Stimulated activated CD4-positive, alpha-beta T cell treated with anti-CD3 and anti-CD28 coated beads, TNF-alpha, amount 100 ng/mL, for 4 hours (primary cell): ENCODE measurements at regions not wholly inside any gene's neighbourhood (a gene's known extent, or its start where the extent isn't known, plus 50 kb on each side); places are given as distances from the start of the nearest gene placed in this dataset.
"Not testable (repeated sequence)": the region's sequence is repeated elsewhere in the genome, so short reads cannot be mapped to it uniquely, and the experiment has no call there.

Experiments used
- DNase-seq, 3 experiments: peaks; one replicate each; pipeline ENCODE4 v3.0.0-alpha.2; 2020; ENCODE audit warnings: low read depth in 3 of 3

DNA sequence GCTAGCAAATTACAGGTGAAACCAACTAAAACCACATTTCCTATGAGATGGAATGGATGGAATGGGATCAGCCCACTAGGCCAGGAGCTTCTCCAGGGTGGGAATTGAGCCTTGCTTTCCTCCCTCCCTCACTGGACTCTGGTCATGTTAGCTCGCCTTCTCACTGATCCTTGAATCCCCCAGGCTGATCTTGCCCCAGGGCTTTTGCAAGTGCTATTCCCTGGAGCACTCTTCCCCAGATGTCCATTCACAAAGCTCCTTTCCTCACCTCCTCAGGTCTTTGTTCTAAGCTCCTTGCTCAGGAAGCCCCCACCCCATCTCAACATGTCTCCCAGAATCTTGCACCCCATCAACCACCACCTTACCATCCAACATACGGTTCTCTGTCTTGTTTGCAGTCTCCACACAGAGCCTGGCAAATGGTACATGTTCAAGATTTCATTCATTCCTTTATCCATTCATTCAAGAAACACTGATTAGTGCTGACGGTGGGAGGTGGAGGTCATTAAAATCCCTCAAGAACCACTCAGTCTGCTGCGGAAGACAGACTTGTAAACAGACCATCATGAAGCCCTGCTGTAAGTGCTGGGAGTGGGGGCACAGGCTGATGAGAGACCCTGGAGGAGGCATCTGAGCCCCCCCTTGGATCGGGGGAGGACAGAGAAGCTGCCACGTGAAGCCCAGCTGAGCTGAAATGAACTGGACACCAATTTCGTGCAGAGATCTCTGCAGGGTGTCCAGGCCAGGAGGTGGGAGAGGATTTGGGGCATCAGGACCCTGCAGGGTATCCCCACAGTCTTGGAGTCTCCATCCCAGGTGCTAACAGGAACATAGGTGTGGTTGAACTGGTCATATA, 141.7 kb downstream of the BARX1 start:
- DNase-seq, result no peak

DNA sequence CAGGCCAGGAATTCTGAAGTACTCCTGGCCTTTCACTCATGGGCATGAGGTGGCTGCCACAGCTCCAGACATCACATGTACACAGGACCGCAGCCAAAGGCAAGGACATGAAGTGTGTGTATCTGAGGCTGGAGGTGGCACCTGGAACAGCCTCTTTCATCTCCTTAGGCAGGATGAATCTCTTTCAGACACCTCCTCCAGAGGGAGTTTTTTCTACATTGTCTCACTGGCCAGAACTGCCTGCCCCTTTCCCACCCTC, 142.8 kb downstream of the BARX1 start:
- DNase-seq, result no peak

DNA sequence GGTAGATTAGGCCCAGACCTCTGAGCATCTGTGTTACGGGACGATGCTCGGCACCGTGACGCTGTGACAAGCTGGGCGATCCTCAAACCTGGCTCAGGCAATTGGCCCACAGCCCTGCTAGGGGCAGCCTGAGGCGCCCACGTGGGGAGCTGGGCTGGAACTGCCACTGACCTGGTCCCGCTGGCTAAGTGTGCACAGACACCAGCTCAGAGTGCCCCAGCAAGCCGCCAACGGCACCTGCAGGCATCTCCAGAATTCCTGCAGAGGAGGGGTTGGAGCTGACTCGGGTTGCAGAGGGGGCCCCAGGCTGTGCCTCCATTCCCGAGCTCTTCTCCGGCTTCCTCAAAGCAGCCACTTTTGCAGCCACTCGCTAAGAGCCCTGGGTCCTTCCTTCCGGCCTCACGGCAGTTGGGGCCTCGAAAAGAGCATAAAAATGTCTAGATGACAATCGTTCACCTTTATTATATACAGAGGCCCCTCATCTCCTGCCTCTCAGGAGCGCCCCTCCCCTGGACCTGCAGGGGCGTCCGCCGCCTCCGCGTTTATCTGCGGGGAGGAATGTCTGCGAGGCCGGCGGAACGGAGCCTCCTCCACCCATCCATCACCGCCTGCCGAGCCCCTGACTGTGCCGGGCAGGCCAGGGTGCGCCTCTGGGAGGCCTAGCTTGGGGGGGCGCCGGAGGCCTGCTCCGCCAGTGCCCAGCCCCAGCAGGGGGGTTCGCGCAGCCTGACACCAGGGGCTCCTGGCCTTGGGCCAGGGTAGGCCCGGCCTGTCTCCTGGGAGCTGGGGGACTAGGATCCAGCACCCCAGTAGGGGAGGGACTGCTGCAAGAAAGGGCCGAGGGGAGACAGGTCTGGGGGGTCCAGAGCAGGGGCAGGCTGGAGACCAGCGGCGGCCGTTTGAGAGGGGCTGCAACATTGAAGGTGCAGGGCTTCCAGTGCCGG, 144.9 kb downstream of the BARX1 start:
- no peak for DNase-seq

DNA sequence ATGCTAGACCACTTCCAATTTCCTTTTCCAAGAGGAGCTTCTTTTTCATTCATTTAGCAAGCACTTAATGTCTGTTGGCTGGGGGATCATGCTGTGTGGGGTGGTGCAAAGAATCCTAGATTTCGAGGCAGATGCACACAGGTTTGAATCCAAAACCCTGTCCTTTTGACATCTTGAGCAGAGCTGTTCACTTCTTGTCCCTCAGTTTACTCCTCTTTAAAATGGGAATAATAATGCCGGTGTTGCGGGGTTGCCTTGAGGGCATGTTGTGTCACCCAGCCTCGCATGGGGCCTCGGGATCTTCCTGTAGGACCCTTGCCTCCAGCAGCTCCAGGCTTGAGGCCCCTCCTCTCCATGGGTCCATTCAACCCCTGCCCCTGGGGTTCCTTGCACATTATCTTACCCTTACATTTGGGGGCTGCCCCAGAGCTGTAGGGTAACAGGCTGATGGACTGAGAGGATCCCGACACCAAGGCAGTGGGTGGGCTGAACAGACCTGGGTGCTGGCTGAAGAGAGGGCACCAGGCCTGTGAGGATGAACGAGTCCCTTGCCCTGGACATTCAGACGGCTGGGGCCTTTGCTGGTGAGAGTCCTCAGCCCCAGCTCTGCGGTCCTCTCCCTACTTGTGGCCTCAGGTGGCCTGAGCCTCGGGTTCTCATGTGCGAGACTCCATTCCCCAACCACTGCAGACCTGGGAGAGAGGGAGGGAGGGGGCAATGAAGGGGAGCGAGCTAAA, 145.8 kb downstream of the BARX1 start:
- no peak for DNase-seq

DNA sequence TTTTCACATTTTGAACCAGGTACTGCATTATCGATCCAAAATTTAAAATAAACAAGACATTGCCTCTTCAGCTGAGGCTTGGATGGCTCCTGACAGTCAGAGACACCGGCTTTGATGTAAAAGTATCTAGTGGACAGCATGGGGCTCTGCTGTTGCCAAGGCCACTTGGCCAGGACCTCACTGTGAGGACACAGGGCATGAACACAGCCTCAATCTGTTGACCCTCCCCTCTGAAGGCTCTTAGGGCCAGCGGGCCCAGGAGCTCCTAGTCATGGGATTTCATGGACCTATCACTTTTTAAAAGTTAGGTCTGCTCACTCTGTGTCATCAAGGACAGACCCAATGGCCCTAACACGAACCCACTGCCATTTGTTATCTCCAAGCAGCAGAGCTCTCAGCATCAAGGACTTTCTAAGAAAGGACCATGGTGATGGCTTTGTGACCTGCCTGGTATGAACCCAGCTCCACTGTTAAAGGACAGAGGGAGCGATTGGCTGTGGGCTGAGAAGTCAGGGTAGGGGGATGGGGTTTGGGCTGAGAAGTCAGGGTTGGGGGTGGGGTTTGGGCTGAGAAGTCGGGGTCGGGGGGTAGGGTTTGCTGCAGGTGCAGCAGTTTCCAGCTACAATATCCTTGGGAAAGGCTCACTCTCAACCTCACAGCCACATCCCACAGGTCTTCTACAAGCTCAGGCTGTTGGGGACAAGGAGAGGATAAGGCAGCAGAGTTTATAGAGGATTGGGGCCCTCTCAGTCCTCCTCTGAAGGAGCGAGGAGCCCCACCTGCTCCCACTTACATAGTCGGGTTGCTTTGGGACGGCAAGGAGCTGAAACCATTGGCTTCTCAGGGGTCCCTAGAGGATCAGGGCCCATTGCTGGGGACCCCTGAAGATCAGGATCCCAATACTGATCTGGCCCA, 146.8 kb downstream of the BARX1 start:
- DNase-seq, result no peak

DNA sequence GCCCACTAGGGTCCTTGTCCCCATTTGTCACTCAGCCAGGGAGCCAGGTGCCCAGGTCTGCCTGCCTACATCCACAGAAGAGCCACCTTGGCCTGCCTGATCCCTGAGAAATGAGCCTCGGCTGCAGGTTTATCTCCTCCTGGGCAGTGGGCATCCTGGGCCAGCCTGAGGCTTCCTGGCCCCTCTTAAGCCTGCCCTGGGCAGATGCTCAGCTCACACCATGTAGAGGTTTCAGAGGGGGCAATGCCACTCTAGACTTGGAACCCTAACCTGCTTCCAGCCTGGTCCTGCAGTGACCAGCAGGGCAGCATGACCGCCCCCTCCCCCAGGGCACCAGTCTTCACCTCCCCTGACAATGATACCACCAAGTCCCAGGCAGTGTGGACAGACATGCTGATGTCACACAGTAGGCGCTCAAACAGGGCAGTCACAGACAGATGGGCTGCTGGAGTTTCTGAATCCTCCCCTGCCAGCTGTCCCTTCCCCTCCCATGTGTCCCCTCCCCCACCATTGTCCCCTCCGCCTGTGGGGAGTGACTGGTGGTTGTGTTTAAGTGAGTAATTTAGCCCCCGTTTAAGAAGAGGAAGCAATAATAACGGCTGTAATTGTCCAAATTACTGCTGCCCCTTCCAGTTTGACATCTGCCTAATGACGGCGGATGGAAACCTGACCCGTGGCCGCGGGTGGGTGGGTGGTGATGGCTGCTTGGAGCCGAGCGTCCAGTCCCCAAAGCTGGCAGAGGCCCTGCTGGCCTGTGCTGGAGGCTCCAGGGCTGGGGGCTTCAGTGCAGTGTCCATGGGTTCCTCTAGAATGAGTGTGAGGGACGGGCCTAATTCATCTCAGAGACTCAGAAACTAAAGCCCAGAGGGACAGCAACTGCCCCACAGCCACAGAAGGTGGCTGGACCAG, 147.7 kb downstream of the BARX1 start:
- DNase-seq, result no peak

DNA sequence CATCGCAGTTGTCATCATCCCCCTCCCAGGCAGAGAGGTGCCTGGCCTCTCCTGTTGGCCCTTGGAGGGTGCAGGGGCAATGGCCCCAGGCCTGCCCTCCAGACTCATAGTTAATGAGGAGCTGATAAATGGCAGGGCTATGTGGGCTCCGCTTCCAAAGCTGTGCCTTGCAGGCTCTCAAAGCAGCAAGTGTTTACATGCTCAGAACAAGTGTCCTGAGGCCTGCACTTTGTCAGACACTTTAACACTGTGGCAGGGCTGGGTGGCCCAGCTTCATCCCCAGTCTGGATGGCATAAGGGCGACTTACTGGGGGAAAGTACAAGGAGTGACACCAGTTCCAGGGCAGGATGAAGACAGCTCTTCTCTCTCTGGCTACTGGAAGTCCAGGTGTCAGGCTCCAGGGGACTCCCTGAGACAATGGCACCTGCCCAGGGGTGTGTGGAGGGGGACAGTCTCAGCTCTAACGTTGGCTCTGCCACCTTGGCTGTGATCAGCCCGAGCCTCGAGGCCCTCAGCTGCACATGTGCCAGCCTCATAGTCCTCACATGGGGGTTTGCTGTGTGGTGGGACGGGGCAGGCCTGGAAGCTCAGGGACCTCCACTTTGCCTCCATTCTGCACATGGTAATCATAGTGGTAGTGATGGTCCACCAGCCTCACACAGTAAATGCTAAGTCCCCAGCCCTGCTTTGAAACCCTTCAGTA, 153.4 kb downstream of the BARX1 start:
- DNase-seq, result no peak

DNA sequence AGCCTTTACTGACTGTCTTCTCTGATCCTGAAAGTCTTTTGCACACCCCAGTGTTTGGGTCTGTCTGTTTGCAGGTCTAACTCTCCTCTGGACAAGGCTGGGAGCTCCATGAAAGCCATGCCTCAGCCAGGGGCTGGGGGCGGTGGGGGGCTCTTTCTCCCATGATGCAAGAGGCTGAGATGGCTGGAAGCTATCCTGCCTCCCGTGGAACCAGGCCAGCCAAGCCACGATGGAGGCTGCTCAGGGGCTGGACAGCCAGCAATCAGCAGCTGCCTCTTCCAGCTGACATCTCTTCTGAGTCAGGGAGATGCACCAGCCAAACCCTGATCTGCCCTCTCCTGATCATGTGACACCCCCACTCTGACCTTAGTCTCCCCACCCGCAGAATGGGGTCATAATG, 154.0 kb downstream of the BARX1 start:
- no peak for DNase-seq

DNA sequence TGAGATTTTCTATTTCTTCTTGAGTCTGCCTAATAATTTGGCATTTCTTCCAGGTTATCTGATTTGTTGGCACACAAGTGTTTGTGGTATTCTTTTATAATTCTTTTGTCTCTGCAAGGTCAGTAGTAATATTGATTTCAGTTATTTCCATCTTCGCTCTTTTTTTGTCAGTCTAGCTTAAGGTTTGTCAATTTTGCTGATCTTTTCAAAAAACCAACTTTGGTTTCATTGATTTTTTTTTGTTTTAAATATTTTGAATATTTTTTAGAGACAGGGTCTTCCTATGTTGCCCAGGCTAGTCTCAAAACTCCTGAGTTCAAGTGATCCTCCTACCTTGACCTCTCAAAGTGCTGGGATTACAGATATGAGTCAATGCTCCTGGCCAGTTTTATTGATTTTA, 162.8 kb downstream of the BARX1 start:
- DNase-seq, result no peak

DNA sequence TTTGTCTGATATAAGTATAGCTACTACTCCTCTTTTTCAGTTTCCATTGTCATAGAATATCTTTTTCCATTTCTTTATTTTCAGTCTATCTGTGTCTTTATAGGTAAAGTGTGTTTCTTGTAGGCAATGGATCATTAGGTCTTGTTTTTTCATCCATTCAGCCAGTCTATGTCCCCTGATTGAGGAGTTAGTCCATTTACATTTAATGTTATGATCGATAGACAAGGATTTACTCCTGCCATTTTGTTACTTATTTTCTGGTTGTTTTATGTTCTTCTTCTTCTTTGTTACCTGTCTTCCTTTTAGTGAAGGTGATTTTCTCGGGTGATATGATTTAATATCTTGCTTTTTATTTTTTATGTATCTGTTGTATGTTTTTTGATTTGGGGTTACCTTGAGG, 169.0 kb downstream of the BARX1 start:
- no peak for DNase-seq

DNA sequence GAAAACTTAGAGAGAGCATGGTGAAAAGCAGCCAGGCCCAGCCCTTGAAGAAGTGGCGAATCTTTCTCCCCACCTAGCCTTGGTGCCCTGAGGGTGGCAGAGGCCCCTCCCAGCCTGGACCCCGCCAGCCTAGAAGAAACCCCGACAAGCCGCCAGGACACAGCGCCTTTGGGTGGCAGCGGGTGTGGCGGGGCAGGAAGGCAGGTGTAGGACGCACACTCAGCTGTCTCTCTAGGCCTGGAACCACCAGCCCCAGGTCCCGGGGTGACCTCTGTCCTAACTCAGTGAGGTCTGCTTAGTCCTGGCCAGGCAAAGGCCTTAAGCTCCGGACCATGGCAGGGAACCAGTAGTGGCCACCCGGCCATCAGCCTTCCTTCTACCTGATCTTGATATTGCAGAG, 178.3 kb downstream of the BARX1 start:
- no peak for DNase-seq

DNA sequence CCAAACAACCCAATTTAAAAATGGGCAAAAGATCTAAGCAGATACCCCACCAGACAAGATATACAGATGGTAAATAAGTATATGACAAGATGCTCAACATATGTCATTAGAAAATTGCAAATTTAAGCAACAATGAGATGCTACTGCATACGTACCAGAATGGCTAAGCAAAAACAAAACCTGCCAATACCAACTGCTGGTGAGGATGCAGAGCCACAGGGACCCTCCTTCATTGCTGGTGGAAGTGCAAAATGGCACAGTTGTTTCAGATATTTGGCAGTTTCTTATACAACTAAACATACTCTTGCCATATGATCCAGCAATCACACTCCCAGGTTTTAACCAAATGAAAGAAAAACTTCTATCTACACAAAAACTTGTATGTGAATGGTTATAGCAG, 178.9 kb downstream of the BARX1 start:
- DNase-seq, result no peak

DNA sequence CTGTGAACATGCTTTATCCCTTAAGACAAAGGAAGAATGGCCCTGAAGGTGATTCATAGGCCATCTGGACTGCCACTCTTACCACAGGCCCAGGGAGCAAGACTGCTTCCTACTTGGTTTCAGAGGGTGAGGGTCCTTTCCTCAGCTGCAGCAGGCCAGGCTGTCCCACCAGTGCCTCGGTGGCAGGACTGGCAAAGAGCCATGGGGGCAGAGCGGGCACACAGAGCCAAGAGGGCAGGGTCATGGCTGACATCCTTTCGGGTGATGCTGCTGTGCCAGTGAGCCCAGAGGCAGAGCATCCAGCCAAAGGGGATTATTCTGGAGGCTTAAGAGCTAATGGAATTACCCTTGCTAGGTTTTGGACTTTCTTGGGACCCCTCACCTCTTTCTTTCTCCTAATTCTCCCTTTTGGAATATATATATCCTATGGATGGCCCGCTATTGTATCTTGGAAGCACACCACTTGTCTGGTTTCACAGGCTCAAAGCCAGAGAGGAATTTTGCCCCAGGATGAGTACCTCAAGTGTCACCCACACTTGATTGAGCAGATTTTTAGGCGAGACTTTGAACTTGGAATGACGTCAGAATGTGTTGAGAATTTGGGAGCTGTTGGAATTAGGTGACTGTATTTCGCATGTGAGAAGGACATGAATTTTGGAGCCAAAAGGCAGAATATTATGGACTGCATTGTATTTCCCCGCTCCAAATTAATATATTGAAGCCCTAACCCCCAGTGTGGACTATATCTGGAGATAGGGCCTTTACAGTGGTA, 180.6 kb downstream of the BARX1 start:
- no peak for DNase-seq

DNA sequence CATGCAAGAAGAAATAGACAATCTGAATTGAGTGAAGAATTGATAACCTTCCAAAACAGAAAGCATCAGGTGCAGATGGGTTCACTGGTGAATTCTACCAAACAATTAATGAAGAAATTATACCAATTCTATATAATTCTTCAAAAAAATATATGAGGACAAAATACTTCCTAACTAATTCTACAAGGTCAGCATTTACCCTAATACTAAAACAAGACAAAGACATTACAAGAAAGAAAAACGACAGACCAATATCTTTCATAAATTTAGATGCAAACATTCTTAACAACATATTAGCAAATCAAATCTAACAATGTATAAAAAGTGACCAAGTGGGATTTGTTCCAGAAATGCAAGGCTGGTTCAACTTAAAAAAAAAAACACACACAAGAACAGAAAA, 183.9 kb downstream of the BARX1 start:
- no peak for DNase-seq

DNA sequence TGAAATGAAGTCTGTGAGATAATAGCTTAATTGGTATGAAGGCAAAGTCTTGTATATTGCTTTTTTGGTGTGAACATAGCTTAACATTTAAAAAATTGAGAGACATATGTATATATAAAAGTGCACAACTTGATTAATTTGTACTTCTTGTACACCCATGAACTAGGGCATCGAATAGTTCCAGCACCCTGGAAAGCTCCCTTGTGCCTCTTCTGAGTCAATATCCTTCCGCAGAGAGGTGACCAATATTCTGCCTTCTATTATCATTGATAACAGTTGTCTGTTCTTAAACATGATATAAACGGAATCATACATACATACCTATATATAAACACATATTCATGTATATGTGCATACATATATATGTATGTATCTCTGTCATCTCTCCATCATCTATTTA, 185.4 kb downstream of the PHF2 start:
- DNase-seq, result no peak

DNA sequence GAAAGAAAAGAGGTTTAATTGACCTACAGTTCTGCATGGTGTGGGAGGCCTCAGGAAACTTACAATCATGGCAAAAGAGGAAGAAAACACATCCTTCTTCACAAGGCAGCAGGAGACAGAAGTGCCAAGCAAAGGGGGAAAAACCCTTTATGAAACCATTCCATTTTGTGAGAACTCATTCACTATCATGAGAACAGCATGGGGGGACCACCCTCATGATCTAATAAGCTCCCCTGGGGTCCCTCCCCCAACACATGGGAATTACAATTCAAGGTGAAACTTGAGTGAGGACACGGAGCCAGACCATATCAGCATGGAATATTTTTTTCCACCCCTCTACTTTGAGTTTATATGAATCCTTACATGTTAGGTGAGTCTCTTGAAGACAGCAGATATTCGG, 173.7 kb downstream of the PHF2 start:
- no peak for DNase-seq

DNA sequence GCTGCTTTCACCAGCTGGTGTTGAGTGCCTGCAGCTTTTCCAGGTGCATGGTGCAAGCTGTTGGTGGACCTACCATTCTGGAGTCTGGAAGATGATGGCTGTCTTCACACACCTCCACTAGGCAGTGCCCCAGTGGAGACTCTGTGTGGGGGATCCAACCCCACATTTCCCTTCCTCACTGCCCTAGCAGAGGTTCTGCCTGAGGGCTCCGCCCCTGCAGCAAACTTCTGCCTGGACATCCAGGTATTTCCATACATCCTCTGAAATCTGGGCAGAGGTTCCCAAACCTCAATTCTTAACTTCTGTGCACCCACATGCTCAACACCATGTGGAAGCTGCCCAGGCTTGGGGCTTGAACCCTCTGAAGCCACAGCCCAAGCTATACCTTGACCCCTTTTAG, 172.4 kb downstream of the PHF2 start:
- not testable (repeated sequence) for DNase-seq

DNA sequence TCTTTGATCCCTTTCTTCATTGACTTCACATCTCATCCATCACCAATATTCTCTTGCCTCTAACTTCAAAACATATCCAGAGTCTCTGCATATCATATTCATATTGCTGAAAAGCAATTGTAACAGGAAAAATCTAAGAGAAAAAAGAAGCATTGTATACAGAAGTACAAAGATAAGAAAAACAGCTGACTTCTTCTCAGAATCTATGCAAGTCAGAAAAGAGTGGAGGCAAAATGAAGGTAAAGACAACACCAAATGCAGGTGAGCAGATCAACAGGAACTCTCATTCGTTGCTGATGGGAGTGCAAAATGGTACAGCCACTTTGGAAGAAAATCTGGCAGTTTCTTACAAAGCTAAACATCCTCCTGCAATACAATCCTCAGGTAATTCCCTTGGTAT, 155.6 kb downstream of the PHF2 start:
- no peak for DNase-seq

DNA sequence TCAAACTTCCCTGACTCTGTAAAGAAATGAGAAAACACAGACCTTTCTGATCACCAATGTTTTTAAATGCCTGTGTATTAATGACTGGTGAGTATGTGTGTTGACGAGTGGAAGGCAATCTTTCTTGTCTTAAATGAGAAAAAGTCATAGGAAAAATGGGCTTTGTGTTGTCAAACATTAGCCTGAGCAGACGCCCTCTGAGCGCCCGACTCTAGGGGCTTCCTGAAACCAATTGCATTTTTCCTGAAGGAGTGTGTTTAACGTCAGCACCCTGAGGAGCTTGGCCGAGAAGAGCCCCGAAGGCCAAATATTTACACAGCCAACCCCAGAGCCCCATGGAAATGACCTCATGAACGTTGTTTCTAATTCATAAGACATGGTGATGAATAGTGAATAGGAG, 154.3 kb downstream of the PHF2 start:
- DNase-seq, result no peak
